Progenitor cell of endocrine pancreas (in vitro differentiated cells): ENCODE measurements at regions not wholly inside any gene's neighbourhood (a gene's known extent, or its start where the extent isn't known, plus 50 kb on each side); places are given as distances from the start of the nearest gene placed in this dataset.

Source experiments
- DNase-seq: peaks from one replicate; pipeline ENCODE4 v3.0.0; 2021; ENCODE audit warnings: low spot score; ENCODE audit not compliant: unreplicated experiment
- H3K27ac Mint-ChIP-seq: 2 replicates; pipeline ENCODE4 v1.8.0; 2021; ENCODE audit warnings: mild to moderate bottlenecking, moderate library complexity, mixed read lengths
- H3K27me3 Mint-ChIP-seq: 2 replicates; pipeline ENCODE4 v1.8.0; 2021; ENCODE audit warnings: mixed read lengths
- H3K36me3 Mint-ChIP-seq: 2 replicates; pipeline ENCODE4 v1.8.0; 2022; ENCODE audit warnings: mixed read lengths; ENCODE audit not compliant: insufficient read depth
- H3K4me1 Mint-ChIP-seq: 2 replicates; pipeline ENCODE4 v1.8.0; 2021; ENCODE audit warnings: low read depth, mixed read lengths
- H3K4me3 Mint-ChIP-seq: 2 replicates; pipeline ENCODE4 v1.8.0; 2021; ENCODE audit warnings: low read depth, mild to moderate bottlenecking, moderate library complexity, mixed read lengths
- H3K9me3 Mint-ChIP-seq: 2 replicates; pipeline ENCODE4 v1.8.0; 2021; ENCODE audit warnings: low read depth, mixed read lengths
- TF ChIP-seq, protein P1 (sequence below): fragments of 200-600 bp; sonication (generic); IDR thresholded peaks from one replicate; pipeline ENCODE4 v1.5.0; 2021; ENCODE audit warnings: antibody characterized with exemption, mild to moderate bottlenecking; ENCODE audit not compliant: unreplicated experiment

DNA sequence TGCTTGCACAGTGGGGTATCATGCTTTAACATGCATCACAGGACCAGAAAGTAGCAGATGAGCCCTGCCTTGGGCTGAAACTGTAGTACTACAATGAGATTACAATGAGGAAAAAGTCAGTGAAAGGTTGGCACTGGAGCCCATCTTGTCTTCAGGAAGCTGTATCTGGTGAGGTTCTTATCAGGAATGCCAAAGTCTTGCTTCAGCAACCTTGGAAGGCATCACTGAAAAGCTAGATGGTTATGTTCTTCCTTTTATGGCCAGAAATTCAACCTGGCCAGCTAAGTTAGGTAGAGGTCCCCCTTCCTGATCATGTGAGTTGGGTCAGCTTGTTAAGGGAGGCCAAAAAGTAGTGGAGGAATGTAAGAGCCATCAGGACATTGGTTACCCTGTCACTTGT lies 254.0 kb upstream of the FAT3 start:
- H3K4me1 Mint-ChIP-seq = no peaks in the 10 kb centered on the region
- H3K27ac Mint-ChIP-seq = no peak overlapping the region
- no peaks in the 10 kb centered on the region for H3K9me3 Mint-ChIP-seq
- H3K36me3 Mint-ChIP-seq = no peaks in the 10 kb centered on the region
- TF ChIP-seq, protein P1, sequence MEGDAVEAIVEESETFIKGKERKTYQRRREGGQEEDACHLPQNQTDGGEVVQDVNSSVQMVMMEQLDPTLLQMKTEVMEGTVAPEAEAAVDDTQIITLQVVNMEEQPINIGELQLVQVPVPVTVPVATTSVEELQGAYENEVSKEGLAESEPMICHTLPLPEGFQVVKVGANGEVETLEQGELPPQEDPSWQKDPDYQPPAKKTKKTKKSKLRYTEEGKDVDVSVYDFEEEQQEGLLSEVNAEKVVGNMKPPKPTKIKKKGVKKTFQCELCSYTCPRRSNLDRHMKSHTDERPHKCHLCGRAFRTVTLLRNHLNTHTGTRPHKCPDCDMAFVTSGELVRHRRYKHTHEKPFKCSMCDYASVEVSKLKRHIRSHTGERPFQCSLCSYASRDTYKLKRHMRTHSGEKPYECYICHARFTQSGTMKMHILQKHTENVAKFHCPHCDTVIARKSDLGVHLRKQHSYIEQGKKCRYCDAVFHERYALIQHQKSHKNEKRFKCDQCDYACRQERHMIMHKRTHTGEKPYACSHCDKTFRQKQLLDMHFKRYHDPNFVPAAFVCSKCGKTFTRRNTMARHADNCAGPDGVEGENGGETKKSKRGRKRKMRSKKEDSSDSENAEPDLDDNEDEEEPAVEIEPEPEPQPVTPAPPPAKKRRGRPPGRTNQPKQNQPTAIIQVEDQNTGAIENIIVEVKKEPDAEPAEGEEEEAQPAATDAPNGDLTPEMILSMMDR = no peak
- no peak overlapping the region for H3K4me3 Mint-ChIP-seq
- no peaks in the 10 kb centered on the region for H3K27me3 Mint-ChIP-seq
- no peak for DNase-seq

DNA sequence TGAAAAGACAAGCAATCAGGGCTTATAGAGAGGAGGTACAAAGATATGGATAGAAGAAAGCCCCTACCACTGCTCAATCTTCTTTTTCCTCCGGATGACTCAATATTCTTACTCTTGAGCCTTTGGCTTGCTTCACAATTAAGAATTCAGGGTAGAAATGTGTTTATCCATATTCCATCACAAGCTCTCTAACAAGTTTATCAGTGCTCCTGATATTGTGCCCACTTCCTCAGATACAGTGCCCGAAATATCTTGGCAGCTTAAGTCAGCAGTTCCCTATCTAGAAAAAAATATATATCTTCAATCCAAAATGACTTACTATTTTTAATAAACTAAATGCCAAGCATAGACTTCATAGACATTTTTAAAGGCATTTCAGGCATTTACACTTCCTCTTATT lies 255.1 kb upstream of the FAT3 start:
- Mint-ChIP-seq H3K27me3 (no peaks in the 10 kb centered on the region), H3K27ac (no peak overlapping the region), H3K36me3 (no peaks in the 10 kb centered on the region), H3K4me3 (no peak overlapping the region), H3K4me1 (no peaks in the 10 kb centered on the region), H3K9me3 (peaks cover 3% of the 10 kb centered on the region)
- DNase-seq = no peak
- TF ChIP-seq, protein P1 = no peak

DNA sequence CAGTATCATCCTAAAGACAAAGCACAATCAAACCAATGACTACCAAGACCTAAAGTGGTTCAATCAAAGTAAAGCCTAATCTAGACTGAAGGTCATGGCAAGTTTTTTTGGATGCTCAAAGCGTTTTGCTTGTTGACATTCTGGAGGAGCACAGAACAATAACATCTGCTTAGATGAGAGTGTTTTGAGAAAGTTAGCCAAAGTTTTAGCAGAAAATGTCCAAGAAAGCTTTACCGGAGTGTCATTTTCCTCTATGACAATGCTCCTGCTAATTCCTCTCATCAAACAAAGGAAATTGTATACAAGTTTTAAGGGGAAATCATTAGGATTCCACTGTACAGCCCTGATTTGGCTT lies 256.9 kb upstream of the FAT3 start:
- Mint-ChIP-seq H3K27me3 (no peaks in the 10 kb centered on the region), H3K36me3 (no peaks in the 10 kb centered on the region), H3K9me3 (peaks cover 11% of the 10 kb centered on the region), H3K4me3 (no peak overlapping the region), H3K27ac (no peak overlapping the region), H3K4me1 (no peaks in the 10 kb centered on the region)
- TF ChIP-seq, protein P1 = no peak
- no peak for DNase-seq

DNA sequence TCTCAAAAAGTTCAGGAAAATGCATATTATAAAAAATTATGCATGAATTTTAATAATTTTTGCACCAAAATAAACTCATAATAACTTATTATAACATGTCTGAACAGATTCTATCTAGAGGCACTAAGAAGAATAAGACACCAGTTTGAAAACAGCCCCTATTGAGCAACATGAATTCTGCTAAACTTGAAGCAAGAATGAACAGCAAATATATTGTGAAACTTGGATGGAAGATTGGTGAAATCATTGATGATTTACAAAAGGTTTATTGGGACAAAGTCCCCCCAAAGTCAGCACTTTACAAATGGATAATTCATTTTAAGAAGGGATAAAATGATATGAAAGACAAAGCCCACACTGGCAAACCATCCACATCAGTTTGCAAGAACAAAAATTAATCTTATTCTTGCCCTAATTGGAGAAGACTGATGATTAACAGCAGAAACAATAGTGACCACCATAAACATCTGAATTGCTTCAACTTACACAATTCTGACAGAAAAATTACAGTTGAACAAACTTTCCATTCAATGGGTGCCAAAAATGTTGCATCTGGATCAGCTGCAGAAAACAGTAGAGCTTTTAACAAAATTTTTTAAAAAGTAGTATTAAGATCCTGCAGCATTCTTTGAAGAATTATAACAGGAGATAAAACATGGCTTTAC lies 257.5 kb upstream of the FAT3 start:
- no peak overlapping the region for H3K4me3 Mint-ChIP-seq
- peaks cover 15% of the 10 kb centered on the region for H3K9me3 Mint-ChIP-seq
- no peaks in the 10 kb centered on the region for H3K4me1 Mint-ChIP-seq
- H3K27ac Mint-ChIP-seq = no peak overlapping the region
- H3K36me3 Mint-ChIP-seq = peaks cover 1% of the 10 kb centered on the region
- TF ChIP-seq, protein P1 = no peak
- no peak for DNase-seq
- no peaks in the 10 kb centered on the region for H3K27me3 Mint-ChIP-seq

DNA sequence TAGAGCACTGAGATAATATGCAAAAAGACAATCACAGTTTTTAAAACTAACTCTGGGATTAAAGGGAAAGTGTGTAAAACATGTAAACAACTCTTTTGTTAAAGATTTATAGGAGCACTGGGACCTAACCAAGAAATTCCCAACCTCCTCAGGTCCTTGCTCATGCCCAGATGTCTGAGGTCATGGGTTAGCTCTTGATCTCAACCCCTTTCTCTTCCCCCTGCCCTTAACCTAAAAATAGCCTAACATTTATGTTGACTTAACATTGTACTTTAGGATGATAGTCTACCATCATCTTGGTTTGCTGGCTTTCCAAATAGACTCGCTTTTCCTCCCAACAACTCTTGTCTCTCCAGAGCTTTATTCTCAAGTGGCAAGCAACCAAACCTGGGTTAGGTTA lies 258.2 kb upstream of the FAT3 start:
- H3K4me1 Mint-ChIP-seq = no peaks in the 10 kb centered on the region
- no peak for DNase-seq
- H3K27me3 Mint-ChIP-seq = no peaks in the 10 kb centered on the region
- no peak overlapping the region for H3K27ac Mint-ChIP-seq
- peaks cover 1% of the 10 kb centered on the region for H3K36me3 Mint-ChIP-seq
- H3K4me3 Mint-ChIP-seq = no peak overlapping the region
- TF ChIP-seq, protein P1 = no peak
- H3K9me3 Mint-ChIP-seq = peaks cover 23% of the 10 kb centered on the region
